NCI-H1694 (cell line): ENCODE measurements at regions not wholly inside any gene's neighbourhood (a gene's known extent, or its start where the extent isn't known, plus 50 kb on each side); places are given as distances from the start of the nearest gene placed in this dataset.
"Not testable (repeated sequence)": the region's sequence is repeated elsewhere in the genome, so short reads cannot be mapped to it uniquely, and the experiment has no call there.

ENCODE experiments used
- DNase-seq: peaks from one replicate; lab custom pipeline; 2025; lab: John Stamatoyannopoulos, UW

DNA sequence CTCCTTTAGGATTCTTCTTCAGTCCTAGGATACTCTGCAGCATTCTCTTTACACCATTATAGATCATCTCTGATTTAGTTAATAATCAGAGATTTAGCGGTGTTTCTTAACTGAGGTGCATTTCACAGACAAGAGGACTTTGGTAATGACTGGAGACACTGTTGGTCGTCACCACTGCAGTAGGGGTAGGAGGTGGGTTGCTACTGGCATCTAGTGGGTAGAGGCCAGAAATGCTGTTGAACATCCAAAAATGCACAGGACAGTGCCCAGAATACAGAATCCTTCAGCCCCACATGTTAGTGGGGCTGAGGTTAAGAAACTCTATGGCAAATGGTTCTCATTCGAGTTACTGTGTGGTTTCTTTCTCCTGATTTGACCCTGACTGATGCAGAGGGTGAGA, 80.4 kb upstream of the LMCD1 start:
- DNase-seq: no peak

DNA sequence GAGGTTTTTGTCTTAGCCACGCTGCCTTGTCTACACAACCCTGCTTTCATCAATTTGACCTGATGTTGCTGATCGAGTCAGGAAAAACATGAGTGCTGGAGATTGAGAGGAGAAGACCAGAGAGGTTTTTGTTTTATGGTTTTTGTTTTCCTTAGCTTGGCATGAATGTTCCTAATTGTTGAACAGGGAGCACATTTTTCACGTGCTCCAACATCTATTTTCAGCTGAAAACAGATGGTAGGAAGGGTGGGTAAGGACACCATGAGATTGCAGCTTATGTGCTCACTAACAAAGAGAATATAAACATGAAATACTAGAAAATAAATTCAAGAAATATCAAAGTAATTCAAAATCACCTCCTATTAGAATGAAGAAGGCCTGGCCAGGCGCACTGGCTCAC, 79.9 kb upstream of the LMCD1 start:
- DNase-seq: no peak

DNA sequence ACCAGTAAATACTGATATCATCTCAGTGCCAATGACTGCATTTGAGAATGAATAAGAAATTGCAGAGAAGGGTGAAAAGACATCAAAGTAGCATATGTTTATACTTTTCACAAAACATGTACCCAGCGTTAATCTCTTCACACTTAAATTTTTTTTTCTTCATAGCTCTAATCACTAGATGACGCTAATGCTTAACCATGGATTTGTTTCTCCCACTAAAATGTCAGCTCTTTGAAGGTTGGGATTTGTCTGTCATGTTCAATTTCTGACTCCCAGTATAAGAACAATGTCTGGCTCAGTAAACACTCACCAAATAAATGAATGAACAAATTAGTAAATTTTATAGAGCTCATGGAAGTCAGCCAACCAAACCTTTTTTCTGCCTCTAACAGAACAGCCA, 78.3 kb upstream of the LMCD1 start:
- no peak for DNase-seq

DNA sequence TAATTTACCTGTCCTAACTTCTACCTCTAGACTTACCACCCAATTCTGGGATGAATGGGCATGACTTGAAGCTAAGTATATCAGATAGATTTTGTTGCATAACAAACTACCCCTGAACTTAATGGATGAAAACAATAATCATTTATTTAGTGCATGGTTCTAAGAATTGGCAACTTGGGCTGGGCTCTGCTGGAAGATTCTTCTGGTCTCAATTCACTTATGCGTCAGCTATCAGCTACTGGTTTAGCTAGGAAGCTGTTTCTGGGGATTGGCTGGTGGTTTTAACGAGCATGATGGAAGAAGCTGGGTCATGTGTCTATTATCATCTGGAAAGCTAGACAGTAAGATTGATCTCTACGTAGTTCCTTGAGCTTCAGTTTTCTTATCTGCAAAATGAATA, 77.3 kb upstream of the LMCD1 start:
- DNase-seq: no peak

GRCh38 chr3:8436661-8437287, 64.8 kb upstream of the LMCD1 start:
- DNase-seq: no peak

- no peak for DNase-seq
Measured at GRCh38 chr3:8438507-8439079, 63.0 kb upstream of the LMCD1 start.

GRCh38 chr3:8440142-8440541, 61.5 kb upstream of the LMCD1 start:
- DNase-seq: not testable (repeated sequence)

- DNase-seq: no peak
Measured at GRCh38 chr3:8441969-8442559, 59.6 kb upstream of the LMCD1 start.

GRCh38 chr3:8442993-8443650, 58.5 kb upstream of the LMCD1 start:
- DNase-seq: no peak

DNA sequence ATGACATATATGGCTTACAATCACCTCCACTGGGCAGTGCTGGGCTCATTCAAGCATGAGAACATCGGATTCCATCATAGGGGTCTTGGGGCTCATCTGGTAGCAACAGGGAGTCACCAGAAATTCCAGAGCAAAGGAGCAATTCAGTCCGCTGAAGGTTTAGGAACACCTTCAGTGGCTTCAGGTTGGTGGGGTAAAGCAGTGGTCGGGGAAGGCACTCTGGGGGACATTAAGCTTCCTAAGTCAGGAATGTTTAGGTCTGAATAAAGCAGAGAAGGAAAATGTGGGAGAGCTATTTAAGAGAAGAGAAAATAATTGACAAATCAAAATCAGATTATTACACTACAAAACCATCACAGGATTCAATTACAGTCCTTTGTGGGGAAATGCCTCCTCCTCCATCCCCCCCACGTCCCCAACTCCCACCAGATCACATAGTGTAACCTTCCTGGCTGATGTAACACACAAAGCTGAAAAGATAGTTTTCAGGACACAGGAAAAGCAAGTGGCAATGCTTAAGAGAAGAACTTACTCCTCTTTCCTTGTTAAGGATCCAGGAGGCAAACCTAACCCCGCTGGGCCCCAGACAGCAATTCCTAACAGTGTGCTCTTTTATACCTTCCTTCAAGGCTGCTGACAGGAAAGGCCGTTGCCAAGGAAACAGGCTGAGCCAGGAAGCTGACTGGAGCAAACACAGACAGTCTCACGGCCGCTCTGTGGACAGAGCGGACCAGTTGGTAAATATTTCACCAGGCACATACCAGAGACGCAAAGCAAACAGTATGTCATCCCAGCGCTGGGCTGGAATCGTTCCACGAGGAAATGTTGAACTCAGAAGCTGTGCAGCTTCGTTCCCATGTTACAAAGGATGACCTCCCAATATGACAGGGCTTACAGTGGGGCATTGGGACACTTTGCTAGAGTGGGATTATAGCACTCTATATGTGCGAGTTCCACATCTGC, 57.5 kb upstream of the LMCD1 start:
- no peak for DNase-seq

DNA sequence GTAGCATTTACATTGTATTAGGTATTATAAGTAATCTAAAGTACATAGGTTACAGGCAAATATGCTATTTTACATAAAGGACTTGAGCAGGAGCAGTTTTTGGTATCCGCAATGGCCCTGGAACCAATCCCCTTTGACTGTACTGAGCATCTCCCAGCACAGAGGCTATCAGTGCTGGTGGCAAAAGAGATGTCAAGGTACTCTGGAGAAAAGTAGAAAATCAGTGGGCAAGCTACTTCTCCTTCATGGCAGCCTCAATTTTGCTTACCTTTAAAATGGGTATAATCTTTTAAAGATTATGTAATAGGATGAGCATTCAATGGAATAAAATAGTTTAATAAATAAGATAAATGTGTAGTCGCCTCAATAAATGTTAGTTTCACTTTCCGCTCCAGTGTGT, 56.7 kb upstream of the LMCD1 start:
- no peak for DNase-seq

- no peak for DNase-seq
Measured at GRCh38 chr3:8445861-8446260, 55.8 kb upstream of the LMCD1 start.

DNA sequence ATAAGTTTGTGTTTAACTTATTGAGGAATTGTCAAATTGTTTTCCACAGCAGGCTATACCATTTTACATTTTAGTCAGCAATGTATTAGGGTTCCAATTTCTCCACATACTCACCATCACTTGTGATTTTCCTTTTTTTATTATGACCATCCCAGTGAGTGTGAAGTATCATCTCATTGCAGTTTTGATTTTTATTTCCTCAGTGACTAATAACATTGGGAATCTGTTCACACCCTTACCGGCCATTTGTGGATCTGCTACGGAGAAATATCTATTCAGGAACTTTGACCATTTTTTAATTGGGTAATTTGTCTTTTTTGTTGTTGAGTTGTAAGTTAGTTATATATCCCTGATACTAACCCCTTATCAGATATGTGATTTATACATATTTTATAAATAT, 54.8 kb upstream of the LMCD1 start:
- DNase-seq: no peak

- DNase-seq: no peak
Measured at GRCh38 chr3:8450618-8451017, 51.0 kb upstream of the LMCD1 start.

- DNase-seq: no peak
Measured at GRCh38 chr3:8451696-8452095, 49.9 kb upstream of the LMCD1 start.
